ENCODE measurements at regions not wholly inside any gene's neighbourhood (a gene's known extent, or its start where the extent isn't known, plus 50 kb on each side); places are given as distances from the start of the nearest gene placed in this dataset.

DNA sequence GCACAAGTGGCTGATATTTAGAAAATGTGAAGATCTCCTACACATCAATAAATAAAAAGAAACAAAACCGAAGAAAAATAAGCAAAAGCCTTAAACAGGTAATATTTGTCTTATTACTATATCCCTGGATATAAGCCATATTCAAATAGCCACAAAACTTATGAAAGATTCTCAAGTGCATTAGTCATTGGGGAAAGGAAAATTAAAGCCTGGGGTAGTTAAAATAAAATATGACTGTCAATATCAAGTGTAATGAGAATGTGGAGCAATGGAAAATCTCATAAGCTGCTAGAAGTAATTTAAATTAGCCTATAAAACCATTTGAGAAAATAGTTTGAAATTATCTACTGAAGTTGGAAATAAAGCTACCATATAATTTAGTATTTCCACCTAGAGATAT lies 399.9 kb downstream of the GASK1B start:
- TF ChIP-seq, protein P1, sequence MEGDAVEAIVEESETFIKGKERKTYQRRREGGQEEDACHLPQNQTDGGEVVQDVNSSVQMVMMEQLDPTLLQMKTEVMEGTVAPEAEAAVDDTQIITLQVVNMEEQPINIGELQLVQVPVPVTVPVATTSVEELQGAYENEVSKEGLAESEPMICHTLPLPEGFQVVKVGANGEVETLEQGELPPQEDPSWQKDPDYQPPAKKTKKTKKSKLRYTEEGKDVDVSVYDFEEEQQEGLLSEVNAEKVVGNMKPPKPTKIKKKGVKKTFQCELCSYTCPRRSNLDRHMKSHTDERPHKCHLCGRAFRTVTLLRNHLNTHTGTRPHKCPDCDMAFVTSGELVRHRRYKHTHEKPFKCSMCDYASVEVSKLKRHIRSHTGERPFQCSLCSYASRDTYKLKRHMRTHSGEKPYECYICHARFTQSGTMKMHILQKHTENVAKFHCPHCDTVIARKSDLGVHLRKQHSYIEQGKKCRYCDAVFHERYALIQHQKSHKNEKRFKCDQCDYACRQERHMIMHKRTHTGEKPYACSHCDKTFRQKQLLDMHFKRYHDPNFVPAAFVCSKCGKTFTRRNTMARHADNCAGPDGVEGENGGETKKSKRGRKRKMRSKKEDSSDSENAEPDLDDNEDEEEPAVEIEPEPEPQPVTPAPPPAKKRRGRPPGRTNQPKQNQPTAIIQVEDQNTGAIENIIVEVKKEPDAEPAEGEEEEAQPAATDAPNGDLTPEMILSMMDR (conservative IDR thresholded peaks at IDR 0.05) = no peak
- no peak for TF ChIP-seq ZFX (IDR thresholded peaks at IDR 0.05)

DNA sequence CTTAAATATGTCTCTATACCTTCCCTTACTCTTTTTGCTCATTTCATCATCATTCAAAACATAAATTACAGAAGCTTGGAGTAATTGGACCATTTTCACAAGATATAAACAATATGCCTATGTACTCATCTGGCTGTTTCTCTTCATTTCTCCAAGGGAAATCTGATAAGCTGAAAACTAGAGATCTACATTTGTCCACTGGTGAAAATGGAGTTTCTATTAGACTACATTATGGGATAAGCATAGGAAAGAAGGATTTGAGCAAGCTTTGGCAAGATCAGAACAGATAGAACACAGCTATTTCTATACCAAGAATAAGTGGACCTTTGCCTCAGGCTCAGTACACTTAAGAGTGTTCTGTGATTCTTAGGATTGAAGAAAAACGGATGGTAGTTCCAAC lies 404.4 kb downstream of the GASK1B start:
- TF ChIP-seq, protein P1 (conservative IDR thresholded peaks at IDR 0.05) = no peak
- no peak for TF ChIP-seq ZFX (IDR thresholded peaks at IDR 0.05)
- H3K27ac ChIP-seq = no peak overlapping the region

More for the DNA sequence above, 399.9 kb downstream of the GASK1B start:
- H3K27ac ChIP-seq = no peak overlapping the region

DNA sequence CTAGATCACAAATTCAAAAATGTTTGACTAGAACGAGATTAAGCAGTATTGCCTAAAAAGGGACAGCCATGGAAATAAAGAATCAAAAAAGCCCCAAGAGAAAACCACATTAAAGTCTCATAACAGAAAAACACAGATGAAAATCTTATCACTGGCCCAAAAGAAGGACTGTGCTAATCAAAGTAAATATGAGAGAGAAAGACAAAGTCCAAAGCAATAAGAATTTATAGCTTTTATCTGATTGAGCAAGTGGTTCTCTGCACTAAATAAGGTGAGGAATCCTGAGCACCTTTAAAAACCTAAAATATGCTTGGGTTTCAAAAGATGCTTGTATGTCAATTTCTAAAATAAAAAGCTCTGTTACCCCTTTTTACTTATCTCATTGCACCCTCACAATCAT lies 409.3 kb downstream of the GASK1B start:
- H3K27ac ChIP-seq = no peak overlapping the region
- no peak for TF ChIP-seq ZFX (IDR thresholded peaks at IDR 0.05)
- TF ChIP-seq, protein P1 (conservative IDR thresholded peaks at IDR 0.05) = no peak

DNA sequence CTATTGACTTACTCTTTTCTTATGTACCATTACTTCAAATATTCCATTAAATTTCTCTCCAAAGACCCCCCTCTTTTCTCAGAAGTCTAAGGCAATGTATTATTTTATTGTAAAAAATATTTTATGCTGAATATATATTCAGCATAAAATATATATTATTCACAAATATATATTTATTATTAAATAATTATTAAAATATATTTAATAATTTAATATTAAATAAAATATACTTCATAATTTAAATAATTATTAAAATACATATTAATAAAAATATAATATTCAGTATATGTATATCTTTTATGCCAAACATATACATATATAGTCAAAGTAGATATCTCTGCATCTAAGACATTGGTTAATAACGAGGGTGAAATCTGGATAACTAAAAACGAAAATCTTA lies 418.4 kb downstream of the GASK1B start:
- TF ChIP-seq, protein P1 (conservative IDR thresholded peaks at IDR 0.05) = no peak
- no peak for TF ChIP-seq ZFX (IDR thresholded peaks at IDR 0.05)

DNA sequence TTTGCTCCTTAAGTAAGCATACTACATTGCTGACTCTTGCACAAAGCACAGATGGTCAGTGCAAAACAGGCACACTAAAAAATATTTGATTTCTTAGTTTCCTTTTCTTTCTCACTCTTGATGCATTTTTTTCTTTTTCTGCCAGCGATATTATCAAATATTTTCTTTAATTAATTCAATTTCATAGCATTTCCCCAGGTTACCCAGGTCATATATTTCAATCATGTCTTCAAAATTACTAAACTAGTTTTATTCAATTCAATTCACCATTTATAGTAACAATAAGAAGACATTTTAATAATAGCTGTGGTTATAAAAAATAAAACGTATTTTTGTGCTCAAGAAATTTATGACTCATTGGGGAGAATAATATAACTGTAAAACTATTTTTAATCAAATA lies 421.2 kb downstream of the GASK1B start:
- TF ChIP-seq ZFX (IDR thresholded peaks at IDR 0.05) = no peak
- TF ChIP-seq, protein P1 (conservative IDR thresholded peaks at IDR 0.05) = no peak
- H3K27ac ChIP-seq = no peak overlapping the region

More for the DNA sequence above, 418.4 kb downstream of the GASK1B start:
- no peak overlapping the region for H3K27ac ChIP-seq

DNA sequence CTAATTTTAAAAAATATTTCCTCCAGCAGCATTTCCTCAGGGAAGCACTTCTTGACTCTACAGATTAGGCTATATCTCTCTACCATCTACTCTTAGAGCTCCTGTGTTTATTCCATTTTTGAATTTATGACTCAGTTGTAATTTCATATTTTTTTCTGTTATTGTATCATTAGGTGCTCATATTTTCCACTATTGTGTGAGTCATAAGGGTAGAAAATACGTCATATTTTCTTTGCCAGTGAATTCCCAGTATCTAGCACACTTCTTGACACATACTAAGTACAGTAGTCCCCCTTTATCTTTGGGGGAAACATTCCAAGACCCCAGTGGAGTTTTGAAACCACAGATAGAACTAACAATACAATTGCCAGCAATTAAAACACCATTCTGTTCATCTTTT lies 431.2 kb downstream of the GASK1B start:
- no peak overlapping the region for H3K27ac ChIP-seq
- no peak for TF ChIP-seq ZFX (IDR thresholded peaks at IDR 0.05)
- TF ChIP-seq, protein P1 (conservative IDR thresholded peaks at IDR 0.05) = no peak

DNA sequence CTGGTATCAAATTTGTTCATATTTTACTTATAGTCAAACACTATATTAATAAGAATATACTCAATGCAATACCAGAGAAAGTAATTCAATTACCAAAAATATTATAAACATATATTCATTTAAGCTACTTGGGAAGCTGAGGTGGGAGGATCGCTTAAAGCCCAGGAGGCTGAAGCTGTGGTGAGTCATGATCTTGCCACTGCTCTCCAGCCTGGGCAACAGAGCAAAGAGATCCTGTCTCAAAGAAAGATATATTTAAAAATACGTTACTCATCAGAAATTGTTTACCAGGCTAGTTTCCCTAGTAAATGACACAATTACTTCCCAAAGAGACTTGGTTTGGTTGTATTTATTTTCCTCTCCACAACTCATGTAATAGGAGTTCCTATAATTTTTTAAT lies 433.6 kb downstream of the GASK1B start:
- no peak overlapping the region for H3K27ac ChIP-seq
- no peak for TF ChIP-seq ZFX (IDR thresholded peaks at IDR 0.05)
- TF ChIP-seq, protein P1 (conservative IDR thresholded peaks at IDR 0.05) = no peak

All from C4-2B (cell line).